Esophagus muscularis mucosa (tissue), 4 donors: ENCODE measurements at regions not wholly inside any gene's neighbourhood (a gene's known extent, or its start where the extent isn't known, plus 50 kb on each side); places are given as distances from the start of the nearest gene placed in this dataset.

Experiments
- DNase-seq: peaks from one replicate; pipeline ENCODE4 v3.0.0-alpha.2; 2017; ENCODE audit errors: extremely low spot score
- H3K27ac ChIP-seq, 4 donors: fragments of 200-600 bp; sonication (generic); replicated peaks in 1 of 4; 1 replicate in 3 of 4; 2 replicates in 1 of 4; pipeline ENCODE4 v1.5.1; 2016 to 2019; ENCODE audit warnings: mild to moderate bottlenecking in 1 of 4
- H3K27me3 ChIP-seq, 4 donors: fragments of 200-600 bp; sonication (generic); one replicate each; pipeline versions ENCODE4 v1.5.1 to v1.6.0; 2016 to 2019
- H3K36me3 ChIP-seq, 4 donors: fragments of 200-600 bp; sonication (generic); one replicate each; pipeline ENCODE4 v1.5.1; 2016 to 2019
- H3K4me1 ChIP-seq, 4 donors: fragments of 200-600 bp; sonication (generic); one replicate each; pipeline ENCODE4 v1.5.1; 2016 to 2019
- H3K4me3 ChIP-seq, 4 donors: fragments of 200-600 bp; sonication (generic); 1 replicate in 2 of 4; 2 replicates in 2 of 4; pipeline ENCODE4 v1.5.1; 2016 to 2019; ENCODE audit warnings: mild to moderate bottlenecking in 4 of 4, moderate library complexity in 1 of 4
- H3K9me3 ChIP-seq, 4 donors: fragments of 200-600 bp; sonication (generic); 1 replicate in 3 of 4; 2 replicates in 1 of 4; pipeline ENCODE4 v1.5.1; 2016 to 2019
- EP300 ChIP-seq: sonication (generic); formaldehyde crosslinking; IDR thresholded peaks from one replicate; pipeline ENCODE4 v1.6.1; 2017; ENCODE audit warnings: antibody characterized with exemption
- POLR2A ChIP-seq: fragments of 450-650 bp; IDR thresholded peaks from one replicate; pipeline ENCODE4 v1.6.1; 2017; ENCODE audit warnings: antibody characterized with exemption, moderate library complexity, mild to moderate bottlenecking, low read depth
- POLR2AphosphoS5 ChIP-seq, 2 donors: sonication (generic); formaldehyde crosslinking; IDR thresholded peaks; one replicate each; pipeline ENCODE4 v1.6.1; 2017; ENCODE audit warnings: antibody characterized with exemption in 2 of 2
- WGBS: methylation state at CpG from one replicate; pipeline ENCODE4 v1.1.5; 2018; 5-methylcytosine and 5-hydroxymethylcytosine counted together
- intact Hi-C: fragments of 100-400 bp; cut with DNase I; formaldehyde crosslinking; loops from one replicate; pipeline ENCODE4 v1.15.1; 2023
- TF ChIP-seq, protein P1 (sequence below), 3 experiments: fragments of 200-600 bp in 2 of 3; fragments of 450-650 bp in 1 of 3; sonication (generic) in 2 of 3; IDR thresholded peaks; one replicate each; pipeline ENCODE4 v1.5.1; 2017 to 2019; ENCODE audit warnings: antibody characterized with exemption in 3 of 3, mild to moderate bottlenecking in 2 of 3, moderate library complexity in 1 of 3

DNA sequence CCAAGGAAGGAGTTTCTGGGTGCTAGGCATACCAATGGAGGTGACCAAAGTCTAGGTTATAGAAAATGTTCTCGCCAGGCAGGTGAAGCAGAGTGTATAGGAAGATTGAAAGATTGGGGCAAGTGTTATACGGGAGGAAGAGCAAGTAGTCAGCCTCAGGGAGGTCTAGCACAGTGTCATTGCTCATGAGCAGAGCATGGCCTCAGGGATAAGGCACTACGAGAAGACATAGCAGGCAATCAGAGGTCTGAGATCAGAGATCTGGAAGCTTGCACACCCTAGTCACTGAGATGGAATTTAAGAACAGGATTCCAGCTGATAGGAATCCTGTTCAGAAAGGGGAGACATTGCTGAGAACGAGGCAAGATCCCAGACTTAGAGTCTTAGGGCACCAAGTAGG lies 350.0 kb upstream of the CASK start:
- no peak overlapping the region for H3K27ac ChIP-seq
- no peaks in the 10 kb centered on the region for H3K36me3 ChIP-seq
- no peaks in the 10 kb centered on the region for H3K27me3 ChIP-seq
- WGBS, result 62% methylated on average over 4 of the region's 4 CpGs
- TF ChIP-seq EP300 (no peak), POLR2AphosphoS5 (IDR thresholded peaks at IDR 0.05) (no peak), POLR2A (no peak)
- TF ChIP-seq, protein P1, sequence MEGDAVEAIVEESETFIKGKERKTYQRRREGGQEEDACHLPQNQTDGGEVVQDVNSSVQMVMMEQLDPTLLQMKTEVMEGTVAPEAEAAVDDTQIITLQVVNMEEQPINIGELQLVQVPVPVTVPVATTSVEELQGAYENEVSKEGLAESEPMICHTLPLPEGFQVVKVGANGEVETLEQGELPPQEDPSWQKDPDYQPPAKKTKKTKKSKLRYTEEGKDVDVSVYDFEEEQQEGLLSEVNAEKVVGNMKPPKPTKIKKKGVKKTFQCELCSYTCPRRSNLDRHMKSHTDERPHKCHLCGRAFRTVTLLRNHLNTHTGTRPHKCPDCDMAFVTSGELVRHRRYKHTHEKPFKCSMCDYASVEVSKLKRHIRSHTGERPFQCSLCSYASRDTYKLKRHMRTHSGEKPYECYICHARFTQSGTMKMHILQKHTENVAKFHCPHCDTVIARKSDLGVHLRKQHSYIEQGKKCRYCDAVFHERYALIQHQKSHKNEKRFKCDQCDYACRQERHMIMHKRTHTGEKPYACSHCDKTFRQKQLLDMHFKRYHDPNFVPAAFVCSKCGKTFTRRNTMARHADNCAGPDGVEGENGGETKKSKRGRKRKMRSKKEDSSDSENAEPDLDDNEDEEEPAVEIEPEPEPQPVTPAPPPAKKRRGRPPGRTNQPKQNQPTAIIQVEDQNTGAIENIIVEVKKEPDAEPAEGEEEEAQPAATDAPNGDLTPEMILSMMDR (IDR thresholded peaks at IDR 0.05), result no peak
- intact Hi-C loops, result no loop called here
- no peaks in the 10 kb centered on the region for H3K9me3 ChIP-seq
- no peak for DNase-seq
- no peaks in the 10 kb centered on the region for H3K4me1 ChIP-seq
- H3K4me3 ChIP-seq, result no peak overlapping the region

DNA sequence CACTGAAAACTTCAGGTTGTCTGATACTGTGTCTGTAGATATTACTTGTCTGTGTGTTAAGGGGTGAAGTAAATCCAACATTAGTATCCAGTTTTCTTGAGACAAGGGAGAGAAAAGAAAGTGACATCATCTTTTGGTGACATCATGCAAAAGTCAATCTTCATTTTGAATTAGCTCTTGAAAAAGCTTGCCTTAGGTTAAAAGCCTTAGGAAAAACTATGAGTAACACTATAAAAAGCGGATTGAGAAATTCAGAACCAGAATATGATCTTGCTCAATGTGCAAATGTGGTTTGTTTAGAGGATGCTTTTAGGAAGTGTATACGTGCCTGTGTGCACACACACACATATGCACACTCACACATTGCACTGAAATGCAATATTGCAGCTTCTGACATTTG lies 345.8 kb upstream of the CASK start:
- WGBS, result 61% methylated on average over 2 of the region's 2 CpGs
- intact Hi-C loops, result no loop called here
- Histone ChIP-seq H3K9me3 (no peaks in the 10 kb centered on the region), H3K36me3 (no peaks in the 10 kb centered on the region), H3K27ac (no peak overlapping the region), H3K4me1 (no peaks in the 10 kb centered on the region), H3K4me3 (no peak overlapping the region), H3K27me3 (no peaks in the 10 kb centered on the region)
- no peak for DNase-seq
- TF ChIP-seq, protein P1 (IDR thresholded peaks at IDR 0.05), result no peak
- TF ChIP-seq POLR2AphosphoS5 (IDR thresholded peaks at IDR 0.05) (no peak), POLR2A (no peak), EP300 (no peak)

DNA sequence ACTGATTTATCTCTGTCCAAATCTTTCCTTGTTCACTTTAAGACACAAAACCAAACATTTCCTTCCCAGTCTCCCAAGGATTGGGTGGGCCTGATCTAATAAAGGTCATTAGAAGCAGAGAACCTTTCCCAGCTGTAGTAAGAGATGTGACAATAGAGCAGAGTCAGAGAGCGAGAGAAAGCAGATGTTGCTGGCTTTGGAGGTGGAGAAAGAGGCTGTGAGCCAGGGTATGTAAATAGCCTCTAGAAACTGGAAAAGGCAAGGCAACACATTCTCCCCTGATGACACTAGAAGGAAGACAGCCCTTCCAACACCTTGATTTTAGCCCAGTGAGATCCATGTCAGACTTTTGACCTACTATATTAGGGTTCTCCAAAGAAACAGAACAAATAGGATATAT lies 337.5 kb upstream of the CASK start:
- no peak overlapping the region for H3K27ac ChIP-seq
- H3K4me3 ChIP-seq, result no peak overlapping the region
- H3K36me3 ChIP-seq, result no peaks in the 10 kb centered on the region
- no peaks in the 10 kb centered on the region for H3K4me1 ChIP-seq
- TF ChIP-seq POLR2AphosphoS5 (IDR thresholded peaks at IDR 0.05), result no peak
- TF ChIP-seq EP300, result no peak
- TF ChIP-seq POLR2A, result no peak
- TF ChIP-seq, protein P1 (IDR thresholded peaks at IDR 0.05), result no peak
- DNase-seq, result no peak
- WGBS, result 58% methylated on average over 1 of the region's 1 CpG
- intact Hi-C loops, result no loop called here
- no peaks in the 10 kb centered on the region for H3K27me3 ChIP-seq
- no peaks in the 10 kb centered on the region for H3K9me3 ChIP-seq

DNA sequence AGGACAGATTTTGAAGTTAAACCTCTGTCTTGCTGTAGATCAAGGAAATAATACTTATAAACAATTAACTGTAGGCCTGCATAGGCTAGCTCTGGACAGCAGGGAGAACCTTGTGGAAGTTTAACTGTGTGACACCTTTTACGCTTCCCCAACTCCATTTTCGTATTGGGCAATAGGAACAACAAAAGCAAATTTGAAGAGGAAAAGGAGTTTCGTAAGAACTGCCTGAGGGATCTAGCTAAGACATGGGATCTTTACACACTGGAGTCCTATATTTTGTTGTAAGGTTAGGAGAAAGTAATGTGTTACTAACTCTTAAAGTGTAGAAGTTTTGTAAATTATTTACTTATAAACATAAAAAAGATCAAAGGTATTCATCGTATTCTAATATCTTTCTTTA lies 324.9 kb upstream of the CASK start:
- Histone ChIP-seq H3K4me1 (peaks cover 0 to 5% (median 0%) of the 10 kb centered on the region in 4 donors), H3K36me3 (no peaks in the 10 kb centered on the region), H3K27ac (no peak overlapping the region), H3K9me3 (no peaks in the 10 kb centered on the region), H3K4me3 (no peak overlapping the region), H3K27me3 (no peaks in the 10 kb centered on the region)
- intact Hi-C loops, result no loop called here
- DNase-seq, result no peak
- WGBS, result 86% methylated on average over 4 of the region's 4 CpGs
- TF ChIP-seq, protein P1 (IDR thresholded peaks at IDR 0.05), result no peak
- TF ChIP-seq EP300 (no peak), POLR2AphosphoS5 (IDR thresholded peaks at IDR 0.05) (no peak), POLR2A (no peak)

DNA sequence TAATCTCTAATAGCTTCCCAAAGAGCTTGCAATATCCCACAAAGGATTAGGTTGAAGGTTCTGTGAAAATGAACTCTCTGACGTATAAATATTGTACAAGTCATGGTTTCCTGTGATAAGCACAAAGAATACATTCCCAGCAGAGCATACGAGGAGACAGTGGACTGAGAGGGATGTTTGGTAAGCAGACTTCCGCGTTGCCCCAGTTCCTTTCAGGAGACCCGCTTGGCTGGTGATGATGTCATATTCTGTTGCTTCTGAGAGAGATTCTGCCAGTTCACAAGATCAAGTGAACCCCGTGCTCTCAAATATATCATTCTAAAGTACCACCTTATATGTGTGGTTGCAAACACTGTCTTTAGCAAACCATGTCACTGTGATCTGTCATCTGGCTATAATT lies 323.9 kb upstream of the CASK start:
- H3K36me3 ChIP-seq, result no peaks in the 10 kb centered on the region
- intact Hi-C loops, result no loop called here
- TF ChIP-seq POLR2AphosphoS5 (IDR thresholded peaks at IDR 0.05), result no peak
- TF ChIP-seq EP300, result no peak
- TF ChIP-seq, protein P1 (IDR thresholded peaks at IDR 0.05), result no peak
- no peak for TF ChIP-seq POLR2A
- no peaks in the 10 kb centered on the region for H3K9me3 ChIP-seq
- no peaks in the 10 kb centered on the region for H3K27me3 ChIP-seq
- H3K4me1 ChIP-seq, result peaks cover 0 to 5% (median 0%) of the 10 kb centered on the region in 4 donors
- H3K27ac ChIP-seq, result no peak overlapping the region
- peak overlapping the region; percentile 11 to 26 (median 16) for H3K4me3 ChIP-seq
- no peak for DNase-seq
- 59% methylated on average over 6 of the region's 6 CpGs for WGBS
